Hepatocyte (in vitro differentiated cells): ENCODE measurements at regions not wholly inside any gene's neighbourhood (a gene's known extent, or its start where the extent isn't known, plus 50 kb on each side); places are given as distances from the start of the nearest gene placed in this dataset.

Source experiments
- DNase-seq: peaks from one replicate; pipeline ENCODE4 v3.0.0-alpha.2; 2016; ENCODE audit warnings: low spot score
- H2AFZ ChIP-seq: fragments of 200-600 bp; sonication (generic); 2 replicates; pipeline ENCODE4 v1.6.0; 2016; ENCODE audit warnings: antibody characterized with exemption, mild to moderate bottlenecking
- H3K27ac ChIP-seq: fragments of 200-600 bp; sonication (generic); 2 replicates; pipeline ENCODE4 v1.5.1; 2016; ENCODE audit warnings: mild to moderate bottlenecking
- H3K27me3 ChIP-seq: fragments of 200-600 bp; sonication (generic); 2 replicates; pipeline ENCODE4 v1.6.1; 2016
- H3K36me3 ChIP-seq: fragments of 200-600 bp; sonication (generic); replicated peaks from 2 replicates; pipeline ENCODE4 v1.5.1; 2016; ENCODE audit warnings: low read depth; ENCODE audit not compliant: insufficient read depth
- H3K4me1 ChIP-seq: fragments of 200-600 bp; sonication (generic); 2 replicates; pipeline ENCODE4 v1.5.1; 2016; ENCODE audit warnings: mild to moderate bottlenecking, moderate library complexity; ENCODE audit not compliant: insufficient read depth
- H3K4me2 ChIP-seq: fragments of 200-600 bp; sonication (generic); 2 replicates; pipeline ENCODE4 v1.6.0; 2016
- H3K4me3 ChIP-seq: fragments of 200-600 bp; sonication (generic); 2 replicates; pipeline ENCODE4 v1.5.1; 2016; ENCODE audit warnings: mild to moderate bottlenecking
- H3K79me2 ChIP-seq: fragments of 200-600 bp; sonication (generic); 2 replicates; pipeline ENCODE4 v1.6.0; 2017; ENCODE audit warnings: mild to moderate bottlenecking
- H3K9me2 ChIP-seq: fragments of 200-600 bp; sonication (generic); replicated peaks from 2 replicates; pipeline ENCODE4 v1.6.0; 2017; ENCODE audit warnings: mild to moderate bottlenecking; ENCODE audit not compliant: insufficient read depth
- H3K9me3 ChIP-seq: fragments of 200-600 bp; sonication (generic); 2 replicates; pipeline ENCODE4 v1.5.1; 2016; ENCODE audit warnings: low read depth, mild to moderate bottlenecking
- H4K20me1 ChIP-seq: fragments of 200-600 bp; sonication (generic); 2 replicates; pipeline ENCODE4 v1.6.0; 2016; ENCODE audit warnings: mild to moderate bottlenecking; ENCODE audit not compliant: insufficient read depth, poor library complexity, severe bottlenecking
- EZH2 ChIP-seq: fragments of 200-600 bp; sonication (generic); IDR thresholded peaks from 2 replicates; pipeline ENCODE4 v1.6.1; 2016; ENCODE audit warnings: antibody characterized with exemption, mild to moderate bottlenecking, borderline replicate concordance
- EZH2phosphoT487 ChIP-seq: fragments of 200-600 bp; sonication (generic); IDR thresholded peaks from one replicate; pipeline ENCODE4 v1.6.1; 2018; ENCODE audit warnings: antibody characterized with exemption, mild to moderate bottlenecking, low read depth, moderate library complexity; ENCODE audit not compliant: unreplicated experiment, severe bottlenecking
- WGBS: methylation state at CpG from one replicate; pipeline ENCODE4 v1.1.6; 2016; ENCODE audit warnings: low lambda C conversion rate; ENCODE audit errors: missing lambda C conversion rate; 5-methylcytosine and 5-hydroxymethylcytosine counted together
- TF ChIP-seq, protein P1 (sequence below): fragments of 200-600 bp; sonication (generic); IDR thresholded peaks from 2 replicates; pipeline ENCODE4 v1.5.1; 2016; ENCODE audit warnings: antibody characterized with exemption, mild to moderate bottlenecking; ENCODE audit not compliant: poor library complexity

DNA sequence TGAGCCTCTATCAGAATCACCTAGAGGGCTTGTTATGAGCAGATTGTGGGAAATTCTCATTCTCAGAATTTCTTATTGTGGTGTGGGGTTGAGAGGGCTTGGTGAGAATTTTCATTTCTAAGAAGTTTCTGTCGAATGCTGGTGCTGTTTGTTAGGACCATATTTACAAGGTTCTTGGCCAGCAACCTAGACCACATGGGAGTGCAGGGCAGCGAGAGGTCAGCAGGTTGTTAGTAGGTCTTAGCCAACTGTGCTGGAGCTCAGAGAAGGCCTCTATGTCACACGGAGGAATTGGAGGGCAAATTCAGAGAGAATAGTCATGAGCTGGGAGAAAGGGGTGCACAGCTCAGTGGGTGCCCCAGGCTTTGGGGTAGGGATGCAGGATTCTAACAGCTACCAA is 357.0 kb downstream of the LRRC70 start:
- H3K4me2 ChIP-seq: no peak overlapping the region
- H3K4me1 ChIP-seq: peaks cover 30% of the 10 kb centered on the region
- H4K20me1 ChIP-seq: no peaks in the 10 kb centered on the region
- no peaks in the 10 kb centered on the region for H3K9me3 ChIP-seq
- H3K36me3 ChIP-seq: no peaks in the 10 kb centered on the region
- TF ChIP-seq, protein P1, sequence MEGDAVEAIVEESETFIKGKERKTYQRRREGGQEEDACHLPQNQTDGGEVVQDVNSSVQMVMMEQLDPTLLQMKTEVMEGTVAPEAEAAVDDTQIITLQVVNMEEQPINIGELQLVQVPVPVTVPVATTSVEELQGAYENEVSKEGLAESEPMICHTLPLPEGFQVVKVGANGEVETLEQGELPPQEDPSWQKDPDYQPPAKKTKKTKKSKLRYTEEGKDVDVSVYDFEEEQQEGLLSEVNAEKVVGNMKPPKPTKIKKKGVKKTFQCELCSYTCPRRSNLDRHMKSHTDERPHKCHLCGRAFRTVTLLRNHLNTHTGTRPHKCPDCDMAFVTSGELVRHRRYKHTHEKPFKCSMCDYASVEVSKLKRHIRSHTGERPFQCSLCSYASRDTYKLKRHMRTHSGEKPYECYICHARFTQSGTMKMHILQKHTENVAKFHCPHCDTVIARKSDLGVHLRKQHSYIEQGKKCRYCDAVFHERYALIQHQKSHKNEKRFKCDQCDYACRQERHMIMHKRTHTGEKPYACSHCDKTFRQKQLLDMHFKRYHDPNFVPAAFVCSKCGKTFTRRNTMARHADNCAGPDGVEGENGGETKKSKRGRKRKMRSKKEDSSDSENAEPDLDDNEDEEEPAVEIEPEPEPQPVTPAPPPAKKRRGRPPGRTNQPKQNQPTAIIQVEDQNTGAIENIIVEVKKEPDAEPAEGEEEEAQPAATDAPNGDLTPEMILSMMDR: no peak
- TF ChIP-seq EZH2phosphoT487: no peak
- no peak for TF ChIP-seq EZH2
- 66% methylated on average over 3 of the region's 3 CpGs for WGBS
- no peak overlapping the region for H2AFZ ChIP-seq
- H3K4me3 ChIP-seq: no peak overlapping the region
- H3K79me2 ChIP-seq: no peaks in the 10 kb centered on the region
- DNase-seq: no peak
- H3K27me3 ChIP-seq: no peaks in the 10 kb centered on the region
- no peaks in the 10 kb centered on the region for H3K9me2 ChIP-seq
- no peak overlapping the region for H3K27ac ChIP-seq

DNA sequence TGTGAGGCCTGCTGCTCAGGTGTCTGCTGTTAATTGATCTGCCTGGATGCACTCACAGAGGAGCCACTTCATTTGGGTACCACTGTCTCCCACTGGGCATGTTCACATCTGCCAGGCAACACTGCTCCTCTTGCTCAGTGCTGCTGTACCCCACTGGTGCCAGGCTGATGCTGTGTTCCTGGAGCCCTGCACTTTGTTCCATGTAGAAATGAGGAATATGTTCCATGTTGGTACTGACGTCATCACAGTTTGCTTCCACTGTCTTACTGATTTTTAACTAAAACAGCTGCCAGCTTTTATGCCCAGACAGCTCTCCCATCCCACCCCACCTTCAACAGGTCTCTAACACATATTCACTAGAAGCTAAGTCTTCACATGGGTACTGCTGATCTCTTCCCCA is 355.7 kb downstream of the LRRC70 start:
- H4K20me1 ChIP-seq: no peaks in the 10 kb centered on the region
- no peak overlapping the region for H3K4me2 ChIP-seq
- 95% methylated on average over 1 of the region's 1 CpG for WGBS
- TF ChIP-seq EZH2 (no peak), EZH2phosphoT487 (no peak)
- TF ChIP-seq, protein P1: no peak
- peaks cover 34% of the 10 kb centered on the region for H3K4me1 ChIP-seq
- no peaks in the 10 kb centered on the region for H3K9me2 ChIP-seq
- no peak overlapping the region for H3K4me3 ChIP-seq
- no peaks in the 10 kb centered on the region for H3K9me3 ChIP-seq
- no peaks in the 10 kb centered on the region for H3K27me3 ChIP-seq
- DNase-seq: no peak
- H3K79me2 ChIP-seq: no peaks in the 10 kb centered on the region
- no peak overlapping the region for H3K27ac ChIP-seq
- no peak overlapping the region for H2AFZ ChIP-seq
- no peaks in the 10 kb centered on the region for H3K36me3 ChIP-seq

DNA sequence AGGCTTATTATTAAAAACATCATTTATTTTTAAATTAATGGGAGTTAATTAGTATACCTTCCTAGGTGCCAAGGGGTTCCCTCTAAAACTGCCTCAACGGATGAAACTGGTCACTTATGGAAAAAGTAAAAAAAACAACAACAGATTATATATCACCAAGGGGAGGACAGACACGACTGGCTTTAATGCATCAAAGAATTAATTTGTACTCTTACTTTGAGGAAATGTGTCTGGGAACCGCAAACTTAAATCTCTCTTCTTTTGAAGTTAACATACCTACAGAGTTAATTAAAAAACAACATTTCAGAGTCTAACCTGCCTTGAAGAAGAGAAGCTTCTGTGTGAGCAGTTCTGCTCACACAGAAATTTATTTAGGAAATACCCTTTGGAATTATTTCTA is 354.6 kb downstream of the LRRC70 start:
- Histone ChIP-seq H3K9me3 (no peaks in the 10 kb centered on the region), H2AFZ (no peak overlapping the region), H3K36me3 (no peaks in the 10 kb centered on the region), H3K4me2 (no peak overlapping the region), H3K27me3 (no peaks in the 10 kb centered on the region), H4K20me1 (no peaks in the 10 kb centered on the region), H3K4me3 (no peak overlapping the region), H3K9me2 (no peaks in the 10 kb centered on the region), H3K4me1 (peaks cover 27% of the 10 kb centered on the region), H3K27ac (no peak overlapping the region), H3K79me2 (no peaks in the 10 kb centered on the region)
- no peak for DNase-seq
- WGBS: 72% methylated on average over 3 of the region's 3 CpGs
- TF ChIP-seq EZH2phosphoT487 (no peak), EZH2 (no peak)
- TF ChIP-seq, protein P1: no peak
